ENCODE measurements at regions not wholly inside any gene's neighbourhood (a gene's known extent, or its start where the extent isn't known, plus 50 kb on each side); places are given as distances from the start of the nearest gene placed in this dataset.

- peak; percentile 61 to 79 for DNase-seq (ENCODE audit: low read depth in 2 of 2)
Measured at GRCh38 chr6:166106076-166106686, 61.5 kb downstream of the TBXT start.

GRCh38 chr6:166105341-166106075 is 62.1 kb downstream of the TBXT start:
- no peak for DNase-seq (ENCODE audit: low read depth in 2 of 2)

- DNase-seq (ENCODE audit: low read depth in 2 of 2), result no peak
Measured at GRCh38 chr6:166104872-166105271, 62.8 kb downstream of the TBXT start.

- no peak for DNase-seq (ENCODE audit: low read depth in 2 of 2)
Measured at GRCh38 chr6:166104107-166104506, 63.5 kb downstream of the TBXT start.

- DNase-seq (ENCODE audit: low read depth in 2 of 2), result no peak
Measured at GRCh38 chr6:166101819-166102419, 65.7 kb downstream of the TBXT start.

GRCh38 chr6:166097914-166098522 is 69.6 kb downstream of the TBXT start:
- peak; percentile 60 to 68 for DNase-seq (ENCODE audit: low read depth in 2 of 2)

GRCh38 chr6:166087852-166088251 is 79.8 kb downstream of the TBXT start:
- DNase-seq (ENCODE audit: low read depth in 2 of 2), result no peak

- no peak for DNase-seq (ENCODE audit: low read depth in 2 of 2)
Measured at GRCh38 chr6:166087246-166087645, 80.4 kb downstream of the TBXT start.

- no peak for DNase-seq (ENCODE audit: low read depth in 2 of 2)
Measured at GRCh38 chr6:166085500-166085899, 82.2 kb downstream of the TBXT start.

- DNase-seq (ENCODE audit: low read depth in 2 of 2), result no peak
Measured at GRCh38 chr6:166084951-166085350, 82.7 kb downstream of the TBXT start.

- no peak for DNase-seq (ENCODE audit: low read depth in 2 of 2)
Measured at GRCh38 chr6:166079841-166080240, 87.8 kb downstream of the TBXT start.

- DNase-seq (ENCODE audit: low read depth in 2 of 2), result no peak
Measured at GRCh38 chr6:166078294-166078693, 89.4 kb downstream of the TBXT start.

- DNase-seq (ENCODE audit: low read depth in 2 of 2), result no peak
Measured at GRCh38 chr6:166076625-166077024, 91.0 kb downstream of the TBXT start.

- DNase-seq (ENCODE audit: low read depth in 2 of 2), result no peak
Measured at GRCh38 chr6:166075925-166076324, 91.7 kb downstream of the TBXT start.

GRCh38 chr6:166075186-166075585 is 92.5 kb downstream of the TBXT start:
- DNase-seq (ENCODE audit: low read depth in 2 of 2), result no peak

- DNase-seq (ENCODE audit: low read depth in 2 of 2), result no peak
Measured at GRCh38 chr6:166073082-166073481, 94.6 kb downstream of the TBXT start.

- no peak for DNase-seq (ENCODE audit: low read depth in 2 of 2)
Measured at GRCh38 chr6:166068768-166069167, 98.9 kb downstream of the TBXT start.

GRCh38 chr6:166058064-166058739 is 109.4 kb downstream of the TBXT start:
- no peak for DNase-seq (ENCODE audit: low read depth in 2 of 2)

- no peak for DNase-seq (ENCODE audit: low read depth in 2 of 2)
Measured at GRCh38 chr6:166057431-166057830, 110.2 kb downstream of the TBXT start.

GRCh38 chr6:166056637-166057036 is 111.0 kb downstream of the TBXT start:
- no peak for DNase-seq (ENCODE audit: low read depth in 2 of 2)

GRCh38 chr6:166055801-166056200 is 111.8 kb downstream of the TBXT start:
- DNase-seq (ENCODE audit: low read depth in 2 of 2), result no peak

GRCh38 chr6:166052837-166053236 is 114.8 kb downstream of the TBXT start:
- DNase-seq (ENCODE audit: low read depth in 2 of 2), result no peak

Measured in stimulated activated CD4-positive, alpha-beta T cell treated with anti-CD3 and anti-CD28 coated beads, Interleukin-4, amount 100 ng/mL, for 48 hours (primary cell).